DMS114 treated with DMSO at 0.1 percent for 48 hours (cell line): ENCODE measurements at regions not wholly inside any gene's neighbourhood (a gene's known extent, or its start where the extent isn't known, plus 50 kb on each side); places are given as distances from the start of the nearest gene placed in this dataset.
"Not testable (repeated sequence)": the region's sequence is repeated elsewhere in the genome, so short reads cannot be mapped to it uniquely, and the experiment has no call there.

ENCODE experiments used
- DNase-seq: peaks from one replicate; lab custom pipeline; 2025; ENCODE audit not compliant: unreplicated experiment; lab: John Stamatoyannopoulos, UW

DNA sequence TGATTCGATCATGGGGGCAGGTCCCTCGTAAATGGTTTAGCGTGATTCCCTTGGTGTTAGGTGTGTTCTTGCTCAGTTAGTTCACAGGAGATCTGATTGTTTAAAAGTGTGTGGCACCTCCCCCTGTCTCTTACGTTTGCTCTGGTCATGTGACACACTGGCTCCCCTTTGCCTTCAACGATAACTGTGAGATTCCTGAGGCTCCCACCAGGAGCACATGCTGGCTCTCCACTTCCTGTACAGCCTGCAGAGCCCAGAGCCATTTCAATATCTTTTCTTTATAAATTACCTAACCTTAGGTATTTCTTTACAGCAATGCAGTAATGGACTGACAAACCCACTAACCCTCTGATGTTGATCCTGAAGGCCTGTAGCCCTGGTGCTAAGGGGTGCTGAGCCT is 141.9 kb downstream of the FCRL5 start:
- no peak for DNase-seq

DNA sequence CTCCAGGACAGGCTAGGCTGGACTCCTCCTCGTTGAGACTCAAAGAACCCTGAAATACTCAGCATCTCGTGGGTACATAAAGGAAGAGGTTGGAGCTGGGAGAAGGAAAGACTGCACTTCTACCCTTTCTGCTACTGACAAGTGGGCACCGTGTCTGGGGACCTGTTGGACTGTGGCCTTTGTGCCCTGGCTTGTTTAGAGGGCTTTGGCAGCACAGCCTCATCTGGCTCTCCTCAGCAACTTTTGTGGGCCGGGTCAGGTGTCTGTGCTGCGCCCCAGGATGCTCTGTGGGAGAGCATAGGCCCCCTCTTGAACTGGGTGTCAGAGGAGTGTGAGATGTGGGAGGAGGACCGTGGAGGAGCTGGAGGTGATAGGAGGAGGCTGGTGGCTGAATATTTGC is 142.4 kb downstream of the FCRL5 start:
- no peak for DNase-seq

DNA sequence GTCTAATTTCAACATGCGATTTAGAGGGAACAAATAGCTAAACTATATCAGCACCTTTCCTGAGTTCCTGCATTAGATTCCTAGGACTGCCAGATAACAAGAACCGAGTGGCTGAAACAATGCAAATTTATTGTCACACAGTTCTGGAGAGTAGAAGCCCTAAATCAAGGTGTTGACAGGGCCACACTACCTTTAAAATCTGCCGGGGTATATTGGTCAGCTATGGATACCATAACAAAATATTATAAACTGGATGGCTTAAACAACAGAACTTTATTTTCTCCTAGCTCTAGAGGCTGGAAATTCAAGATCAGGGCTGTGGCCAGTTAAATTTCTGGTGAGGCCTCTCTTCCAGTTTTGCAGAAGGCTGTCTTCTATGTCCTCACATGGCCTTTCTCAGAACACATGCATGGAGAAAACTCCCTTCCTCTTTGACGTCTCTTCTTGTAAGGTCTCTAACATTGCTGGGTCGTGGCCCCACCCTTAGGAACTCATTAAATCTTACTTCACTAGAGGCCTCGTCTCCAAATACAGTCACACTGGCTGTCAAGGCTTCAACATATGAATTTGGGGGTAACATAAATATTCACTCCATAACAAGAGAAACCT is 144.3 kb downstream of the FCRL5 start:
- DNase-seq = no peak

DNA sequence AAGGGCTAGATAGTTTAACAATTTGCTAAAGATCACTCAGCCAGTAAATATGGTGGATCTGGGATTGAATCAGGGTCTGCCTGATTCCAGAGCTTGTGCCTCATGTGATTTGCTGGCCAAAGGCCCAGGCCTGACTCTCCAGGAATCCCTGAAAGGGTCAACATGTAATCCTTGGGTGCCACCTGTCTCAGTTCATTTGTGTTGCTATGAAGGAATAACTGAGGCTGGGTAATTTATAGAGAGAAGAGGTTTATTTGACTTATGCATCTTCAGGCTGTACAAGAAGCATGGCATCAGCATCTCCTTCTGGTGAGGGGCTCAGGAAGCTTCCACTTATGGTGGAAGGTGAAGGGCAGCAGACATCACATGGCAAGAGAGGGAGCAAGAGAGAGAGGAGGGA is 144.9 kb downstream of the FCRL5 start:
- no peak for DNase-seq

DNA sequence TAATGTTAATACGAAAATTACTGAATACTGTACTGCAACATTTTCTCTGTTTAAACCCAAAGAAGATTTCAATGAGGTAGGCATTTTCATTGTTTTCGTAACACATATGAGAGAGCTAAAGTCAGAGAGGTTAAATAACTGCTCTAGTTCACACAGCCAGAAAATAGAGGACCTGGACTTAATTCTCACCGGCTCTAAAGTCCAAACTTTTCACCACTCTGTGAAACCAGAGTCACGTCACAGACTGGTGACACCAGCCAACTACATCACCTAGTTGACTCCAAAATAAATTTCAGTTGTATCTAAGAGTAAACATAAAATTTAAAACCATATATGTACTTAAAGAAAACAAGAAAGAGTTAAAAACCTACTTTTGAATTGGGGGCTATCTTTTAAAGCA is 146.7 kb downstream of the FCRL5 start:
- no peak for DNase-seq

DNA sequence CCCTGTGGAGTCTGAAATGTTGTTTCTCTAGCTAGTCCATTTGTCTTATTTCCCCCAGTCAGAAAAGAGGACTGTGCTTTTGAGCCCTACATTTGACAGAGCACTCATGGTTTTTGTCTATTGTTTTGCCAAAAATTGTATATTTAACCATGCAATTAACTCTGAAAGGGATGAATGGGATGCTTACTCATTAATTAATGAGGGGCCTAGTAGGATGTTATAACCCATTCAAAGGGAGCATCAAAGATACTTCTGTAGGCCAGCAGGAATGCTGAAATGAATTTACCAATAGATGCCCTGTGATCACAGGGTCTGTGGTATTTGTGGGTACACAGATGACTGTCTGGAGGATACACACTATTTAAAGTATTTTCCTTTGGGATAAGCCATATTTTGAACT is 147.7 kb downstream of the FCRL5 start:
- no peak for DNase-seq

DNA sequence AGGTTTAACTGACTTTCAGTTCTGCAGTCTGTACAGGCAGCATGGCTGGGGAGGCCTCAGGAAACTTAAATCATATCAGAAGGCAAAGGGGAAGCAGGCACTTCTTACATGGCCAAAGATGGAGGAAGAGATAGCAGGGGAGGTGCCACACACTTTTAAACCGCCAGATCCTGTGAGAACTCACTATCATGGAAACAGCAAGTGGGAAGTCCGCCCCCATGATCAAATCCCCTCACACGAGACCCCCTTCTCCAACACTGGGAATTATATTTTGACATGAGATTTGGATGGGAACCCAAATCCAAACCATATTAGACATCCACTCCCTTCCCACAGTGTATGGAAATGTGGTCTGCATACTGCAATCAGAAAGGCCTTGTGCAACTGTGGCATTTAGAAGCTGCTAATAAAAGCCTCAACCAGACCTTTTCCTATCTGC is 148.2 kb downstream of the FCRL5 start:
- no peak for DNase-seq

DNA sequence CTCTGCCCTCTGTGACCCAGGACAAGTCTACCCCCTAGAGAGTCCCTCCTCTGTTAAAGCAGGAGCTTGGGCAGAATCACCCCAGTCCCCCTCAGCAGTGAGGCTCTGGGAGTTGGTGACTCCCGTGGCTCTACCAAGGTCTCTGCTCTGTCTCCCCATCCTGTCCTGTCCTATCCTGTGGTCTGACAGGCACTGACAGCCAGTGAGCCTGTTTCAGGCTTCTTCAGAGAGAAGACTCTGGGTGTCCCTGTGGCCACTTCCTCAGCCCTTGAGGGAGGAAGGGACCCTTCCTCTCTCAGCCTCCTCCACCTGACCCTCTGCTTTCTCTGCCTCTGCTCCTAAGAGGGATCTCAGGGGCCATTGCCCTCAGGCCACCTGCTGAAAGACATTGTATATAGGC is 148.7 kb downstream of the FCRL5 start:
- DNase-seq = no peak

DNA sequence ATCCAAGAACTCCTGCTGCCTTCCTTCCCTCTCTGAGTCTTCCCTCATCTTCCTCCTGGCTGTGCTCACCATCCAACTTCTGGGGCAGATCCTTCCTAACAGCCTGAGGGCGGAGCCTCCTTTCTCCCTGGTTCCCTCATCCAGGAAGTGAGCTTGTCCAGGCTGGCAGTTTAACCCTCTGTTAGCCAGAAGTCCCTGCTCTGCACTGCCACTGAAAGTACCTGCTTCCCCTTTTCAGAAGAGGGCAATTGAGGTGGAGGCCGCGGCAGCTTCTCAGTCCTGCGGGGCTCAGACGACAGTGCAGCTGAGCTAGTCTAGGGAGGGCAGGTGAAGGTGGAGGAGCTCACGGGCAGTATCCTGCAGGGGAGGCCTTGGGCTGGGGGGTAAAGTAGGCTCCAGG is 149.1 kb downstream of the FCRL5 start:
- DNase-seq = no peak

DNA sequence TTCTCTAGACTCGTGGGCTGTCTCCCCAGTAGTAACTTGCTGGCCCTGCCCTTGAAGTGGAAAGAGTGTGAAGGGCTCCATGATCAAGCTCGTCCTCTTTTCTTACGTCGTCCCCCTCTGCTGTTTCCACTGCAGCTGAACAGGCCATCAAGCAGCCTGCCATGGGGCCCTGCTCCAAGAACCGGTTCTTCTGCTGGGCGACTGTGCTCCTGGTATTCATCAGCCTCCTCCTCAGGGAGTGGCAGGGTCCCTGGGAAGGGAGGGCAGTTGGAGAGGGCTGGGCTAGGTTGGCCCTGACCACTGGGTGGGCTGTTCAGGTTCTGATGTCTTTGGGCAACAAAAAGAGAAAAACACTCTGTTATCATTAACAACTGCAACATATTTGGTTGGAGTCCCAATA is 151.5 kb downstream of the FCRL5 start:
- no peak for DNase-seq

DNA sequence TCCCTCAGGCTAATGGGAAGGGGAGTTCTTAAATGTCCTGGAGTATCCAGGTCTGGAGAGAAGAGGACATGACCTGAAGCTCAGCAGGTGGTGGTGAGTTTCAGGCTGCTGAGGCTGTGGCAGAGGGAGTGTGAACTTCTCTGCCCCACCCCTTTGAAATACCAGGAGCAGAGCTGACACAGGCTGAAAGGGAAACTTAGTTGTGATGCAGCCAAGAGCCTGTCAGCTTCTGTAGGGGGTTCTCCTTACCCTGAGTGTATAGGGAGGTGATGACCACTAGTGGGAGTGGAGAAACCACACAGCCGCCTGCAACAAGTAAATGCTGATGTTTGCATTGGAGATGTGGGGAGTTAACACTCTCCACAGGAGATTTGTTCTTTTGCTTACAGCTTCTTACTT is 152.3 kb downstream of the FCRL5 start:
- no peak for DNase-seq

DNA sequence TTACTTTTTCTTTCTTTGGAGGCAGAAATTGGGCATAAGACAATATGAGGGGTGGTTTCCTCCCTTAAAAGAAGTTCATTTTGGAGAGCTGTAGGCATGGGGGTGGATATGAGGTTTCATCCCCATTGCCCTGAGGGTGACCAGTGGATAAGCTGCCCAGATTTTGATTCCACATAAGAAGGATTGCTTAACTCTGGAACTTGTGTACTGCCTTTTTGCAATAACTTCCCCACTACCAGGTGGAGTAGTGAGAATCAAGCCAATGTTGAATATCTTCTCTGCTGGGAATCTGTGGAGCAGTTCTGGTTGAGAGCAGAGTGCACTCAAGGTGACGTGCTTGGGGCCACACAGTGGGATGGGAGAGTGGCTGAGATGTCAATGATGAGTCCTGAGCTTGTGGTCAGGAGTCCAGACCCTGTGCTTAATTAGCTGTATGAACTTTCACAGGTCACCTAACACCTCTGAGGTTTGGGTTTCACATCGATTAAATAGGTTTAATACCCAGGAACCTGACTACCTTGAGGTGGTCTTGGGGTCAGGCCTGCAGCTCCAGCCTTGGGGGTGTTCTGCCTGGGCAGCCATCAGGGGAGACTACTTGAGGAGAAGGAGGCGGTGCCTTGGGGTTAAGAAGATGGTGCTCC is 152.9 kb downstream of the FCRL5 start:
- no peak for DNase-seq

DNA sequence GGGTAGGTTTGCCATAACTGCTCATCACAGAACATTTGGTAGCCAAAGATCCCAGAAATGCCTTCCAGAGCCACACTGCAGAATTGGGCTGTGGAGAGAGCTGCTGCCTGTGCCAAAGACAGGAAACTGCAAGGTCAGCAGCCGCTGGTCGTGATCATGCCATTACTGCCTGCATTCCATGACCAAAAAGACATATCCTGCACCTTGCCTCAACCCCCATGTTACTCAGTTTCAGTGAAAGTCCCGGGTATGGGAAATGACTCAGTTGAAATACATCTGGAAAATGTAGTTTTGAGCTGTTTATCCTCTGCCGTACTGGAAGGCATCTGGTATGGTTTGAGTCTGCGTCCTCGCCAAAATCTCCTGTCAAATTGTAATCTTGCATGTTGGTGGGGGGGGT is 161.7 kb downstream of the FCRL5 start:
- no peak for DNase-seq

DNA sequence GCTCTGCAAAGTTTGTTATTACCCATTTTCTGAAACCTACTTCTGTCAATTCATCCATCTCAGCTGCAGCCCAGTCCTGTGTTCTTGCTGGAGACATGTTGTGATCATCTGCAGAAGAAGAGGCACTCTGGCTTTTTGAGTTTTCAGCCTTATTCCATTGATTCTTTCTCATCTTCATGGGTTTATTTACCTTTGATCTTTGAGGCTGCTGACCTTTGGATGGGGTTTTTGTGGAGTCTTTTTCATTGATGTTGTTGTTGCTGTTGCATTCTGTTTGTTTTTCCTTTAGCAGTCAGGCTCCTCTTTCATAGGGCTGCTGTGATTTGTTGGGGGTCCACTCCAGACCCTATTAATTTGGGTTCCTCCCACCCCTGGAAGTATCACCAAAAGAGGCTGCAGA is 164.3 kb downstream of the FCRL5 start:
- no peak for DNase-seq

DNA sequence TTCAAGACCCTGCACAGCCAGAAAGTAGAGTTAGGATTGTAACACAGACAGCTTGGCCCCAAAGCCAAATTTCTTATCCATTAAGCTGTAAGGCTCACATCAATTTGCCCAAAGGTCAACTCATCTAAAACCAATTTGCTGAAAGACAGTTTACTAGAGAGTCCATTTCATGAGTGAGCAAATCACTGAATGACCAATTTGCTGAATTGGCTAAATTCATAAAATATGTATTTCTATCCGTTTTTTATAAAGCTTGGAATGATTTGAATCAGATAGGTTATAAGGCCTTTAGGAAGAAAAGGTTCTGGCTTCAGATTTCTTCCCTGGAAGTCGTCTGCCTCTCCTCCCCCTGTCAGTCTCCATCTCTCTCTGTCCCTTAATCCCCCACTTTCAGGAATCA is 168.1 kb downstream of the FCRL5 start:
- DNase-seq = no peak

DNA sequence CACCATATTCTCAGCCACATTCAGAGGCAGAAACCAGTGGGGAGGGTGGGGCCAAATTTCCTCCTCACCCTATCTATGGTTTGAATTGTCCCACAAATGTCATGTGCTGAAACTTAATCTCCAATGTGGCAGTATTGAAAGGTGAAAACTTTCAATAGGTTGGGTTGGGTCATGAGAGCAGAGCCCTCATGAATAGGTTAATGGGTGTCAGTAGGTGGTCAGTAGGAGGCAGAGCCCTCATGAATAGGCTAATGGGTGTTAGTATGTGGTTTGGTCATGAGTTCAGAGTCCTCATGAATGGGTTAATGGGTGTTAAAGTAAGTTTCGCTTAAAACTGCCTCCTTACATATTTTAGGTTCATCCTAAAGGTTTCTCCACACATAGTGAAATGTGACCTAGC is 170.0 kb downstream of the FCRL5 start:
- no peak for DNase-seq

DNA sequence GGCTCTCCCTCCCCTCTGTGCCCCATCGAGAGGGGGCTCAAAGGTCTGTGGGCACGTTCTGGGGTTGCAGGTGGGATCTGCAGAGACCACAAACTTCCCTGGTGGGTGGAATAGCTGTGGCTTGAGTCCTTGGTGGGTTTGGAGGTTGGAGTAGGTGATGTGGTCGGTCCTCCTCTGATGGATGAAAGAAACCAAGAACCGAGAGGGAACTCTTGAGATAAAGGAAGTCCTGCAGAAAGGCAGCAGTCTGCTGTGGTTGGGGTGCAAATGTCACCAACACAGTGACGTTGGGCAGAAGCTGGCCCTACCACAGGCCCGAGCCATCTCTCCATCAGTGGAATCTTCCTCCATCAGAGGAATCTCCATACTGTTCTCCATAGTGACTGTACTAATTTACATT is 171.8 kb downstream of the FCRL5 start:
- DNase-seq = no peak

DNA sequence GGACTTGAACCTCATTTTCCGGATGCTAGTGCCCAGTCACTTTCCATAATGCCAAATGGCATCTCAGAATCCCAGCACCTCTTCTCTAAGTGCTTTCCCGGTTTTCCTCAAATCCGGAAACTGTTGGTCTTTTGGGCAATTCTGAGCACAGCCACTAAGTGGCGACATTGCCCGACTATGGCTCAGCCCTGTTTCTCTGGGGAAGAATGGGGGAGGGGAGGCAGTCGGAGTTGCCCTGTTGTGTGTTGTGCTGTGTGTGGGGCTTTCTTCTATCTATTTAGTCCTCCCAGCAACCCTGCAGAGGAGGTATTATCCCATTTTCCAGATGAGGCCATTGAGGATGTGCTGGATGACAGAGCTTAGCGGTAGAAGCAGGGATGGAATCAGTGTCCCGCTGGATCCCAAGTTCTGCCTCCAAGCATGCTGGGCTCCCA is 175.0 kb downstream of the FCRL5 start:
- peak; percentile 52 for DNase-seq

DNA sequence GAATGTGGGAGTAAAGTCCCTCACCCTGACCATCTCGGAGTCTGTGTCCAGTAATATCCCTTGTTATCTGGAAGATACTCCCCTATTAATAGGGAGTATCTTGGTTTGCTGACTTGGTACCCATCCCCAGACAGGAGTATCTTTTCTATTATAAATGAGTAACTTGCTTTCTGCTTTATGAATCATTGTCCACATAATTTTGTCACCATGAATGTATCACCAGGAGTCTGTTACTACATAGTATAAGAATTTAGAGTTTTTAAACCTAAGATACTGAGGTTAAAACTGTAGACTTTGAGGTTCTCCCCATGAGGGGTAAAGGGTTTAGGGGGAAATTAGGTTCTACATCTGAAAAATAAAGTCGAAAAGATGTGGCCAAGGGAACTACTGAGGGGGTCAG is 175.6 kb downstream of the FCRL5 start:
- DNase-seq = no peak

DNA sequence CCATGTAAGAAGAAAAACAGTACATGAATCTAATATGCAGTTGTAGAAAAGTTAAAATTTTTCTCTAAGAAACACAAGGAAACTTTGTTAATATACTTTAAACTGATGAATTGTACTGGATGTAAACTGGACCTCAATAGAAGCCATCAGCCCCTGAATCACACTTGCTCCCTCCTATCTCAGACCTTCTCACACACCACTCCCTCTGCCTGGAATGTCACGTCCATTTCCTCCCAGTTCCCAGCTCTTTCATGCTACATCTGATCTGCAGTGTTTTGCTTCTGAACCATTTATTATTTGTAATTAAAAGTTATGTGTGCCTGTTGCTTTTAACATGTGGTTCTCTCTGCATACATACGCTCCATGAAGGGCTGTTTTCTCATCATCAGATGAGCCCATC is 180.0 kb downstream of the FCRL5 start:
- DNase-seq = not testable (repeated sequence)

DNA sequence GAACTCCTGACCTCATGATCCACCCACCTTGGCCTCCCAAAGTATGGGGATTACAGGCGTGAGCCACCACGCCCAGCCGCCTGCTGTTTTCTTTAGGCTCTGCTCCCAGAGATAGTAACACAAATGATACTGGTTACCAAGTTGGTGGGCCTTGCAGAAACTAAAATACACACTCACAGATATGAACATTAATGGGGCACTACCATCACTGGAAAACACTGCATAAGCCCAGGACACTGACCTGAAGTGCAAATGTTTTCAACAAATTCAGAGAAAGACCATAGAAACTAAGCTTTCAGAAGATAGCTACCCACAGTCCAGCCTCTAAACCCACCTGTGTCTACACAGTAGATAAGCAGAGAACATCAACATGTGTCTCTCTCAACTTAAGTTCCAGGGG is 180.5 kb downstream of the FCRL5 start:
- no peak for DNase-seq

DNA sequence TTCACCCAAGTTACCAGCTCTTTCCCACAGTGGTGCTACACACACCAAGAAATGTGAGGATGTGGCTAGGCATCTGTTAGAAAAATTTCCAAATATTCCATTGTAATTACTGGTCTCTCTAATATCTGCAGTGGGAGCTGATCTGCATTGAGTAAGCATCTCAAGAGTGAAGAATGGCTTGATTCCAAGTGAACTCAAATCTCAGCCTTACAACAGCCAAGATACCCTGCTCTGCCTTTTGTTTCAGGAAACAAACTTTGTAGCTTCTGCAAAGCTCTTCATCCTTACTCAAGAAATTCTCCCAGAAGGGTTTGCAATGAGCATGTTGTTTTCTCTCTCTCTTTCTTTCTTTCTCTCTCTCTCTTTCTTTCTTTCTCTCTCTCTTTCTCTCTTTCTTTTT is 181.1 kb downstream of the FCRL5 start:
- DNase-seq = no peak

DNA sequence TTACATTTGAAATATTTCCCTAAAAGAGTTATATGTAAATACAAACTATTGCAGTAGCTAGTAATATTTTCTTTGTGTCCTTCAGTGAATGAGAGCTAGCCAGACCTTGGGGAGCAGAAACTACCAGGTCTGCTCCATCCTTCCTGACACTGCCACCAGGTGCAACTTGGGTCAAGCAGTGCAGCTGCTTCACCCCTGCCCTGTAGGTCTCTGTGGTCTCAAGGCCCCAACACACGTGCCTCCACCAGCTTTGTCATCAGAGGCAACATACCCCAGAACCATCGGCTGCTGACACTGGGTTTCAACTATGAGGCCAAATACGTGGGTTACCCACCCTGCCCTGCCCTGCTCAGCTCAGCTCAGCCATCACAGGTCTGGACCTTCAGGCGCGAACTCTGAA is 181.6 kb downstream of the FCRL5 start:
- DNase-seq = no peak
